NCI-H1092 (cell line): ENCODE measurements at regions not wholly inside any gene's neighbourhood (a gene's known extent, or its start where the extent isn't known, plus 50 kb on each side); places are given as distances from the start of the nearest gene placed in this dataset.

Experiments
- DNase-seq: peaks from one replicate; lab custom pipeline; 2025; lab: John Stamatoyannopoulos, UW

GRCh38 chr10:78980354-78980753, 88.4 kb upstream of the ZMIZ1 start:
- DNase-seq: no peak

GRCh38 chr10:78980815-78981214, 88.0 kb upstream of the ZMIZ1 start:
- no peak for DNase-seq

- DNase-seq: no peak
Measured at GRCh38 chr10:78981257-78981969, 87.4 kb upstream of the ZMIZ1 start.

- no peak for DNase-seq
Measured at GRCh38 chr10:78981970-78982281, 86.8 kb upstream of the ZMIZ1 start.

- no peak for DNase-seq
Measured at GRCh38 chr10:78982726-78983125, 86.0 kb upstream of the ZMIZ1 start.

GRCh38 chr10:78983608-78984007, 85.2 kb upstream of the ZMIZ1 start:
- no peak for DNase-seq

- DNase-seq: no peak
Measured at GRCh38 chr10:78985973-78986818, 82.6 kb upstream of the ZMIZ1 start.

GRCh38 chr10:78991187-78991586, 77.6 kb upstream of the ZMIZ1 start:
- no peak for DNase-seq

- no peak for DNase-seq
Measured at GRCh38 chr10:78992333-78992732, 76.4 kb upstream of the ZMIZ1 start.

GRCh38 chr10:78993261-78993945, 75.4 kb upstream of the ZMIZ1 start:
- no peak for DNase-seq

- no peak for DNase-seq
Measured at GRCh38 chr10:78995987-78996791, 72.6 kb upstream of the ZMIZ1 start.

GRCh38 chr10:78996792-78997129, 72.0 kb upstream of the ZMIZ1 start:
- DNase-seq: no peak

- no peak for DNase-seq
Measured at GRCh38 chr10:78997635-78998618, 70.8 kb upstream of the ZMIZ1 start.

- DNase-seq: no peak
Measured at GRCh38 chr10:79001082-79001885, 67.5 kb upstream of the ZMIZ1 start.

GRCh38 chr10:79002336-79002735, 66.4 kb upstream of the ZMIZ1 start:
- DNase-seq: no peak

GRCh38 chr10:79003183-79004100, 65.3 kb upstream of the ZMIZ1 start:
- DNase-seq: no peak

- DNase-seq: no peak
Measured at GRCh38 chr10:79004311-79004710, 64.5 kb upstream of the ZMIZ1 start.

- no peak for DNase-seq
Measured at GRCh38 chr10:79005126-79005810, 63.5 kb upstream of the ZMIZ1 start.

- DNase-seq: no peak
Measured at GRCh38 chr10:79007018-79007417, 61.7 kb upstream of the ZMIZ1 start.
